HG03159 (cell line): ENCODE measurements at regions not wholly inside any gene's neighbourhood (a gene's known extent, or its start where the extent isn't known, plus 50 kb on each side); places are given as distances from the start of the nearest gene placed in this dataset.

Source experiments
- ATAC-seq: cut with Tn5 transposase; IDR thresholded peaks from one replicate; pipeline ENCODE4 v1.9.1; 2021; ENCODE audit warnings: mild to moderate bottlenecking, moderate library complexity; ENCODE audit not compliant: unreplicated experiment

DNA sequence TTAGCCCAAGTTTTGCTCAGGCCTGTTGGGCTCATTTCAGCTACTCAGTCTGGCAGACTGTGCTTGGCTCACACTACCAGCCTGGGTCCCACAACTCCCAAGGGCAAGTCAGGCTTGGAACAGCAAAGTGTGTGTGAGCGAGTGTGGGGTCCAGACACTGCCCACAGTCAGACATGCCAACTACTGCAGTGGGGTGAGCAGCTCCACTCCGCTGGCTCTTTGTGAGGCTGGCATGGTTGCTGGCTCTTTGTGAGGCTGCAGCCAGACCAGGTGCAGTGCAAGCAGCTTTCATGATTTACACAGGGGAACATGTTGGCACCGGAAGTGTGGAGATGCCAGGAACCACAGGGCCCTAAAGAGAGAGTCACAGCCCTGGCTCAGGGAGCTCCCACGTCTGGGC lies 606.7 kb upstream of the FAM174A start:
- ATAC-seq = no peak

DNA sequence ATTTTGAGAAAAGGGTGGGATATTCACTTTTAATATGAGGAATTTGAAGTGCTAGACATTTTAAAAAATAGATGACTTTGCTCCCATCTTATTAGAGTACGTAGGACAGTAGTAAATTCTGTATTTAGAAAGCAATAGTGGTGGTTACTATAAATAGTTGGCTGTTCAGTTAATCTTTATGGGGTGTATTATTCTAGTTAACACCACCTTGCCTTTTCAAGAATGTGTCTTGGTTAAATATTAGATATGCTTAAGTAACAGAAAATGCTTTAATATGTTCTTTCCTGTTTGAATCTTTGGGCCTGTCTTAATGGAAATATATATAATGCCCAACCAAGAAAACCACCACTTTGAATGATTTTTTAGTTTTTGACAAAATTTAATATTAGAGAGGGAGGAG lies 608.7 kb upstream of the FAM174A start:
- peak; percentile 66 for ATAC-seq

DNA sequence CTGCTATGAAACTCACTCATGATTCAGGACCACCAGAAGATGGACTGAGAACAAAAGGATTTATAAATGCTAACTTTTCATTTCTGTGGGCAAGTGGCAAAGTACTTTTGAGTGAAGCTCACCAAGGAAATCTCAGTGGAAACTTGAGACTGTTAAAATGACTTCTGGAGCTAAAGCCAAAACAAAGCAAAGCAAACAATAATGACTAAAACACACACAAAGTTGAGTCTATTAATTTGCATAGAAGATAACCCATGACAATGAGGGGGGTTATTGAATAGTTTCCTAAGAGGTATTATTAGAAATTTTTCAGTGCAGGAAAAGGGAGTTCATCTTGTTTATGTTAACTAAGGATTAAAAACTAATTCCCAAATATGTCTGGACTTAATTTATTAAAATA lies 612.8 kb upstream of the FAM174A start:
- no peak for ATAC-seq

DNA sequence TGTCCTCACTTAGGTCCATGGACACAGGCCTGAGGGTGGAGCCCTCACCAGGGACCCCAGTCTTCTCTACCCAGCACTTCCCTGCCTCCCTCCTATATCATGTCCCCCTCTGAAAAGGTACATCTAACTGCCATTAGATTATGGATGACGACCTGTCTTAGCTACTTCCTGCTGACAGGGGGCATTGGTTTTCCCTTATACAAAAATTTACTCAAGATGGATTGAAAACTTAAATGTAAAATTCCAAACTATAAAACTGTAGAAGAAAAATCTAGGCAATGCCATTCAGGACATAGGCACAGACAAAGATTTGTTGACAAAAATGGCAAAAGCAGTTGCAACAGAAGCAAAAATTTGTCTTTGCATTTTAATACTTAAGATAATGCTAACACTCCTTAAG lies 623.2 kb upstream of the FAM174A start:
- ATAC-seq = no peak

DNA sequence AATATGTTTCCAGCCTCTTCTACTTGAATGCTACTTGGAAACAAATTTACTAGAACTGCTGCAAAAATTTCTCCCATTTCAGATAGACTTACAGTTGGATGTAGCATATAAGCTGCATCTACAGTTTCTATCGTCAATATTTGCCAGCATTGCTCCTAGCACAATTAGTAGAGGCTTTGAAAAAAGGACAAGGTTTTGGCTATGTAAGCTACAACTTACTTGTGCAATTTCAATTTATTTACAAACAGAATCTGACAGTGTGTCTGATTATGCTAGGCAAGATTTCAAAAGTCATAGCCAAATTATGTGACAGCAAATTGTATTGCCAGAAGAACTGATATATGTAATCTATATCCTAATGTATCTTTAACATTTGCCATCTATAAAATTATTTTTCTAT lies 628.4 kb upstream of the FAM174A start:
- ATAC-seq = no peak

DNA sequence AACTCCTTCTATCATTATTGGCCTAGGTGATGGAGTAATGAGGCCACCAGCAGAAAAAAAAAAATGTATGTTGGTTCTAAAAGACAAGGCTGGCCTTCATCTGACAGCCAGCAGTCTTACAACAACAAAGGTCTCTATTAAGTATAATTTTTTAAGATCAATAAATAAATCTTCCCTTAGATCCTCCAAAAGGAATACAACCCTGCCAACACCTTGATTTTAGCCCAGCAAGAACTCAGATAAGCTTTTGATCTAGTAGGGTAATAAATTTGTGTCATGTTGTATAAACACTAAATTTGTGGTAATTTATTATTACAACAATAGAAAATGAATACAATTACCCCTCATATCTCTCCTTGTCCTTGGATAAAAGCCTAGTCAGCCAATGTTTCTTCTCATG lies 633.2 kb upstream of the FAM174A start:
- ATAC-seq = no peak

DNA sequence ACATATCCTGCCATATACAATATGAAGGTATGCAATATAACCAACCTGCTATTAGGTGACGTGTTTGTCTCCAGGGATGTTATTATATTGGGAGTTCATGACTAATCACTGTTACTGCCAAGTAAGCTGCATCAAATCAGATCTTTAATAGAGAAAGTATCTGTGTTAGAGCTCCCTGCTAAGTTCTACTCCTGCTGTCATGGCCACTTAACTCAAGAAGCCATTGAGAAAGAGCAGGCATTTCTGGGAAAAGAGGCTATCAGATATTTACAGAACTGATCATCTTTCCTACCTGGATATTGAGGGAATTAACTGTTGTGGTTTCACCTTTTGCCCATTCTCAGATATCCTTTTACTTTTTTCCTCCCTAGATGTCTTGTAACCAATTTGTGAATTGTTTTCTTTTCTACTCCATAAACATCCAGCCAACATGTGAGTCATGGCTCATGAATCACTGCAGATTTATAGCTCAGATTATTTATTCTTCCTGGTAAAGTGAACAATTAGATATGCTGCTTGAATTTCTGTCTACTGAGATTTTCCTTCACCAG lies 634.8 kb upstream of the FAM174A start:
- ATAC-seq = no peak

DNA sequence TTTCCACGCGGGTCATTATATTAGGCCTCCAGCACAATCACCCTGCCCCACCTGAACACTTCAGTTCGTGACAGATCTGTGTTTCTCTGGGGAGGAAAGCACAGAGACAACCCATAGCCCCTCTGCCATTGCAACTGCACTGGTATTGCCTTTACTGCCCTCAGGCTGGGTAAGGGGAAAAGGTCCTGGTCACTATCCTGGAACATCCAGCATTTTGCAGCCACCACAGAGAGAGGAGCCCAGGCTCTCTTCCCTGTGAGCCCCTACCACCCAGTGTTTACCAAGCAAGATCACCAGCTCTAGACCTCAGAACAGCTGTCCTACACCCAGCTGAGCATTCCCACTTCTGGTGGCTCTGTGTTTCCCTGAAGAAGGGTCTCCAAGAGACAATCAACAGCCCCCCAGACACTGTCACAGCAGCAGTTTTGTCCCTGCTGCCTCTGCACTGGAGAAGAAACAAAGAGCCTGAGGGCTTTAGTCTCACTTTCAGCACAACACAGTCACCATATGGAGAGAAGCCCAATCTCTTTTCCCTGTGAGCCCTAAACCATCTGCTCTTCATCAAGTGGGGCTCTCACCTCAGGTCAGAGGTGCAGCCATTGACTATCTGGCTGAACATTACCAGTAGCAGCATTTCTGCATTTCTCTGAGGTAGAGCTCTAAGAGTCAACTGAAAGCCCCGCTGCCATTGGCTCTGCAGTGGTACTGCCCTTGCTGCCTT lies 655.2 kb upstream of the FAM174A start:
- no peak for ATAC-seq

DNA sequence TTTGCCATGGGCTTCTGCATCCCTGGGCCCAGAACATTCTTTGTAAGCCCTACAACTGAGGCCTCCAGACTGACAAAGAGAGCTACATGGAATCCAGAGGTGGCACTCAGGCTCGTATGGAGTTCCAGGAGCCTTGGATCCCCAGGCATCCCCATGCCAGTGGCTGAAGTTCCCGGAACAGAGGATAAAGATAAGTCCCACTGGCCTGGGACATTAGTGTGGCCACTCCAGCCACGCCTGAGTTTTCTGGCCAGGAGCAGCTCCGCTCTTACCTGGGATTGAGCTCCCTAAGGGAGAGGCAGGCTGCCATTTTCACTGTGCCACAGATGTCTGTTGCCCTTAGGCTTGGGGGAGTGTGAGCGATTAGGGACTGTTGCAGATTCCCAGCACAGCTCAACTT lies 656.3 kb upstream of the FAM174A start:
- no peak for ATAC-seq

DNA sequence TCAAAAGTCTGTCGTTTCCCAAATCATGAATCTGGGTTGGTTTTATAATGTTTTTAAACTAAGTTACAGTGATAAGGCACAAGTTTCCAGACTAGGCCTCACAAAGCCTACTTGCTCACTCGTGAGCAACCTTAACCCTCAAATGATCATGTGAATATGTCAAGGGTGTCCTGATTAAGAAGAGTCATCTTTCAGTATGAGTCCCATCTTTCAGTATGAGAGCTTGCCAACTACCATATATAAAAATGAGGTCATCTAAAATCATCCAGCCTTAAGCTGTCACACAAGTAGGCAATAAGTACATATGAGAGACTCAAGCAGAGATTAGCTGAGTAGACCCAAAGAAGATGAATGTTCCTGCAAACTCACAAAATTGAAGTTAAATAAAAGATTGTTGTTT lies 668.4 kb upstream of the FAM174A start:
- ATAC-seq = peak; percentile 75

DNA sequence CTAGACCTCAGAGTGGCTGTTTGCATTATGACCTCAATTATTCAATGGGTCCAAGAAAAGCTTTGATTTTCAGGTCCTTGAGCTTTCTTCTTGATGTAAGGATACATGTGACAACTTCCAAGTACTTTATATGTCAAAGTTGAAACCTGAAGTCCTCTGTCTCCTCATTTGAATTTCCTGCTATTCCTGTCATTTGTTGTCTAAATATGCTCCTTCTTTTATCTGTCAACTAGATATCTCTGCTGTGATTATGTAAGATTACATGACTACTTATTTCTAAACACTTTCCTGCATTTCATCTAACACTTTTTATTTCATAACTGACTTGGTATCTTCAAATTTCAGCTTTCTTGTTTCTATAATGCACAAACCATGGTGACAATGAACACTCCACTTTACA lies 670.0 kb upstream of the FAM174A start:
- ATAC-seq = no peak

DNA sequence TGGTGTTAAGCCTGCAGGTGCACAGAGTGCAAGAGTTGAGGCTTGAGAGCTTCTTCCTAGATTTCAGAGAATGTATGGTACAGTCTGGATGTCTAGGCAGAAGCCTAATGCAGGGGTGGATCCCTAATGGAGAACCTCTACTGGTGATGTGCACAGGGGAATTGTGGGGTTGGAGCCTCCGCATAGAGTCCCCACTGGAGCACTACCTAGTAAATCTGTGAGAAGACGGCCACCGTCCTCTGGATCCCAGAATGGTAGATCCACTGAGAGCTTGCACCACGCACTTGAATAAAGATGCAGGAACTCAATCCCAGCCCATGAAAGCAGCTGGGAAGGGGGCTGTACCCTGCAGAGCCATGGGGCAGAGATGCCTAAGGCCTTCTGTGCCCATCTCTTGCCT lies 699.4 kb upstream of the FAM174A start:
- no peak for ATAC-seq

DNA sequence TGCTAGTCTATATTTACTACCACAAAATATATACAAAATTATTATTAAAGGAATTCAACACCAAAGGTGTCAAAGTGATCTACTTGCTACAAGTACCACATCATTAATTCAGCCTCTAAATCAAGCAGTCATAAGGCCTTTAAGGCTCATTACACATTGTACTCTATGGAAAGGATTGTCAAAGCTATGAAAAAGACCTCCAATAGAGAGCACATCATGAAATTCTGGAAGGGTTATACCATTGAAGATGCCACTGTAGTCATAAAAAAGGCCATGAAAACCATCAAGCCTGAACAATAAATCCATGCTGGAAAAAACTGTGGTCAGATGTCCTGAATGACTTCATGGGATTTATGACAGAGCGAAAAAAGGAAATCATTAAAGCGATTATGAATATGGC lies 708.0 kb upstream of the FAM174A start:
- ATAC-seq = no peak

DNA sequence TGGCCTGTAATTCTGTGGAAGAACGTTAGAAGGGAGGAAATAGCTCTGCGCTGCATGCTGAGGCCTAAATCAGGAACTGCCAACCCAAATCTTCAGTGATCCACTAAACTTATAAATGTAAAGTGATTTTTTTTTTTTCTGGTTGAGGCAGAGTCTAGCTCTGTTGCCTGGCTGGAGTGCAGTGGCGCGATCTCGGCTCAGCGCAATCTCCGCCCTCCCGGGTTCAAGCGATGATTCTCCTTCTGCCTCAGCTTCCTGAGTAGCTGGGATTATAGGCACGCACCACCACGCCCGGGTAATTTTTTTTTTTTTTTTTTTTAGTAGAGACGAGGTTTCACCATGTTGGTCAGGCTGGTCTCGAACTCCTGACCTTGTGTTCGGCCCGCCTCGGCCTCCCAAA lies 717.4 kb upstream of the FAM174A start:
- ATAC-seq = no peak

DNA sequence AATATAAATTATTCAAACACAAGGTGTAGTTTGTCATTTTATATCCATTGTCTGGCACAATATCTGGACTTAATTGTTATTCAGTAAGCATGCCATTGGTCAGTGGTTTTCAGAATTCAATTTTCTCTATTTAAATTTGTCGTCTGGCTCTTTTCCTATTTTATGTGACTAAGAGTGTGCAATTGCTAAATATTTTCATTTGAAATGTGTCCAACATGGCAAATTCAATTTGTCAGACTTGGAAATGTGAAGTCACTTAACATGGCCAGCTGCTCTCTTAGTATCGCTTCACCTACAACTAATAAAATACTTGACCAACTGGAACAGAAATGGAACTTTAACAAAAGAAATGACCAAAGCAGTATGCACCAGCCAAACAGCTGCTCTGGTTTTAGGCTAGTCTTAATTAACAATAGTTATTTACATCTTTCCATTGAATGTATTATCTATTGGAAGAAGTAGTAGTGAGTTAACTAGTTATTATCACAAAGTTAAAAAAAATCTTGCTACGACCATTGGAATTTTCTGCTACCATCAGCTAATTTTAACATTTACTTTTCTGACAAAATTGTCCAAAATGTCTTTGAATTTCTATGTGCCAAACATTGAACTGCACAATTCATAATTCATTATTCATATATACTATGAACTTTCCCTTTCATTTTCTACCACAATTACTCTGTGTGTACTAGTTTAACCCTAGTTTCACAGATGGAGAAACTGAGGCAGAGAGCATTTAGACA lies 720.7 kb upstream of the FAM174A start:
- no peak for ATAC-seq

DNA sequence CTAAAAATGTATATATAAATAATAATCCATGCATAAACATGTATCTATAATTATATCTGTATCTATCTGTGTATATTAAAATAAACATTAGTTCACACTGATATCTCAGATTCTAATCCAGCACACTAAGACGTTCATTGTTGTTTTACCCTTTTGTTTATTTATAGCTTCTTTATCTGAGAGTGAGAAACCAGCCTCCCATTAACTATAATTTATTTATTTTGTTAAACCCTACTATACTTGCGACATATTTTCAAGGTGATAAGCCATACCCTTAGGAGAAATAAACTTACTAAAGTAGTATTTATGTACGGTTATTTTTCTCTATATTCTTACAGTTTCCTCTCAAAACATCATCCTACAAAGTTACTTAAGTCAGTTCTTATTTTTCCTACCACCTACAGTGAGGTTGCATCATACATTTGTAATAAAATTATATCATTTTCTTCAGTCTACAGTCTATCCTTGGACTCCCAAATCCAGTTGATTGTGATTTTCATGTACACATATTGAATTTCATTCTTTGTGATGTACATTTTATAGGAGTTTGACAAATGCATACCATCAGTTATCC lies 726.4 kb upstream of the FAM174A start:
- ATAC-seq = no peak

DNA sequence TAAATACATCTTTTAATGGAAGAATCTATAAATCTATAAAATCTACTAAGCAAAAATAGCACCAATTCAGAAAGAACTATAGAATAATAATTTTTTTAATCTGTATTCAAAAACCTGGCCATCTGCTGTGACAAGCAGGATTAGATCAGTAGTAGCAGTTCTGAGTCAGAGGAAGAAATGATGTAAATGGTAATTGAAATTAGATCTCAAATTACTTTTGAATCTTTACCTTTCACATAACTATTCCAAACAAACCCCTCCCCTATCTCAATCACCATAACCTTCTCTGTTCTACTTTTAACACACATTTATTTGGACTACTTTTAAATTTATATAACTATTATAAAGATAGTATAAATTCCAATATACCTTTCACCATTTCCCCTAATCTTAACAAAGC lies 727.8 kb upstream of the FAM174A start:
- no peak for ATAC-seq

DNA sequence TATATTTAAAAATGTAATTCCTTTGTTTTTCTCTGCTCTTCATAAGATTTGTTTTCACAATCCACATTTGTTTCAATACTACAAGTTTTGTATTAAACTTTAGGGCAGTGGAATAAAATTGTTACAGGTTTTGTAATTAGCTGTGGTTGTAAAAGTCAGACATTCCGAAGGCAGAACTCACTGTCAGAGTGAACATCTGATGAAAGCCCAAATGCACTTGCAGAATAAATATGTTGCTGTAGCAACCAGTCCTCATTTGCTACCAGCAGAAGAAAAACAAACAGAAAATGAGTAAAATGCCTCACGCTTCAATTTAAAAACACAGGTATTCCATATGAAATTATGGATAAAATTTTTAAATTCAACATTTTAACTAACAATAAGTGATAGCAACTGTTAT lies 740.1 kb upstream of the FAM174A start:
- ATAC-seq = no peak

DNA sequence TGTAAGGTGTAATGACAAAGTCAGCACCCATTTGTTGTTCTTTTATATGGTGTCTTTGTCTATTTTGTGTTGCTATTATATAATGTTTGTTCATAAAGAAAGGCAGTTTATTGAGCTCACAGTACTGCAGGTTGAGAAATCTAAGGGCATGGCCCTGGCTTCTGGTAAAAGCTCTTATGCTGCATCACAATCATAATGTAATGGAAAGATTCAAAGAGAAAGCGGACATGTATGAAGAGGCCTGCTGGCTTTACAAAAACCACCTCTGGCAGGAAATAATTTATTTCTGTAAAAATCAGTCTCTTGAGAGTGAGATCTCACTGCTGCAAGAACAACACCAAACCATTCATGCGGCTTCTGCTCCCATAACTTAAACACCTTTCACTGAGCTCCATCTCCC lies 746.7 kb upstream of the FAM174A start:
- ATAC-seq = no peak

DNA sequence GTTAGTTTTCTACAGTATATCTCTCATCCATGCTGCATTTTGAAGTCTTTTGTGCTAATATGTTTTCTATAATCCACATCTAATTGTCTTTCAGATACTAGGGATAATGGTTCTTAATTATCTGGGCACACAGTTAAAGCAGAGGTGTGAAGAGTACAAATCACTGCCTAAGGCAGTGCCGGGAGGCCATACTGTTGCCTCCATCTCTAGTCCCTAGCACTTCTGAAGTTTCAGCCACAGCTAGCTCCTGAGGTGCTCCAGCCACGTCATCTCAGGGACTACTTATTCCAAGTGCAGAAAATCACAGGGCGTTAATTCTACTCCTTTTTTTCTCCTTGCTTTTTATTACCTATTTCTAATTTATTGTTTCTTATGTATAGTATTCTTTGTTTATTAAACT lies 760.0 kb upstream of the FAM174A start:
- no peak for ATAC-seq

DNA sequence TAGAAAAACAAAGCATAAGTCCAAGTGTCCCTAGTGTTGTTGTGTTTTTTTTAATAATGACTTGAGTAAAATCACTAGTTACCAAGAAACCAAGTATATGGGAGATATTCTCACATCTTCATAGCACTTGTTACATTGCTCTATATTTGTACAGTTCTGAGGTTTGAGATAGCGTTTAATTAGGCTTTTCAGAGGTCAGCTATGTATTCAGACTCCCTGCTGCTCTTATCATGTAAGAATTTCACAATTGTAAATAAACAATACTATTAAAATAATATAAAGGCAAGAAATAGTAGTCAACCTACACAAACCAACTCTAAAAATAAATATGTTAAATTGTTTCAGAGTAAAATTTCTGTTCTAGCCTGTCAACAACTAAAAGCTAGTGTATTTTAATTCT lies 761.9 kb upstream of the FAM174A start:
- no peak for ATAC-seq

DNA sequence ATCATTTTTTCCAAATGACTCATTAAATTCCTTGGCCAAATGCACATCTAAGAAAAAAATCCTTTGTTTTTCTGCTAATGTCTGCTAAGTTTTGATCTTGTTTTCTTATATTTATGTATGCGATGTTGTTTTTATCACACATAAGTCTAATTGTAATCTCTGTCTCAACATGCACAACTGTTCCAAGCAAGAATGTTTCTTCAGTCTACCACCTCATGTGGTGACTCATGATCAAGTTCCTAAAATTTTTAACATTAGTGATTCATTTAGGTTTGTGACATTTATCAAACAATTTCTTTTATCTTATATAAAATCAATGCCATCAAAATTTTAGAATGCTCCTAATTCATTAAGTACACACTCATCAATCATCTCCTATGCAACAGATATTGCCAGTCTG lies 763.9 kb upstream of the FAM174A start:
- no peak for ATAC-seq
